OCI-LY1 (cell line): ENCODE measurements at regions not wholly inside any gene's neighbourhood (a gene's known extent, or its start where the extent isn't known, plus 50 kb on each side); places are given as distances from the start of the nearest gene placed in this dataset.

ENCODE experiments used
- H2AFZ ChIP-seq: fragments of 200-600 bp; sonication (generic), shearing (Covaris generic); 2 replicates; pipeline ENCODE4 v1.6.0; 2014; ENCODE audit warnings: antibody characterized with exemption, mild to moderate bottlenecking, low read length
- H3F3A ChIP-seq: fragments of 200-600 bp; sonication (generic), shearing (Covaris generic); 2 replicates; pipeline ENCODE4 v1.6.0; 2014; ENCODE audit warnings: mild to moderate bottlenecking, antibody characterized with exemption, low read length, moderate library complexity; ENCODE audit not compliant: insufficient read depth
- H3K27ac ChIP-seq: fragments of 200-600 bp; sonication (generic); 2 replicates; pipeline ENCODE4 v1.5.1; 2014; ENCODE audit warnings: low read length, mixed run types, mild to moderate bottlenecking, low read depth; ENCODE audit not compliant: poor library complexity, severe bottlenecking
- H3K27me3 ChIP-seq: fragments of 200-600 bp; sonication (generic); 2 replicates; pipeline ENCODE4 v1.6.0; 2014; ENCODE audit warnings: antibody characterized with exemption, mild to moderate bottlenecking, low read length, moderate library complexity; ENCODE audit not compliant: insufficient read depth
- H3K36me3 ChIP-seq: fragments of 200-600 bp; sonication (generic); 2 replicates; pipeline ENCODE4 v1.6.1; 2014; ENCODE audit warnings: mild to moderate bottlenecking, antibody characterized with exemption, low read length, moderate library complexity, mixed read lengths; ENCODE audit not compliant: insufficient read depth
- H3K4me1 ChIP-seq: fragments of 200-600 bp; sonication (generic); 2 replicates; pipeline ENCODE4 v1.5.1; 2014; ENCODE audit warnings: mild to moderate bottlenecking, low read length, moderate library complexity; ENCODE audit not compliant: insufficient read depth, severe bottlenecking
- H3K4me2 ChIP-seq: fragments of 200-600 bp; sonication (generic), shearing (Covaris generic); 2 replicates; pipeline ENCODE4 v1.6.1; 2014; ENCODE audit warnings: low read length
- H3K4me3 ChIP-seq: fragments of 200-600 bp; sonication (generic); 2 replicates; pipeline ENCODE4 v1.5.1; 2014; ENCODE audit warnings: low read length, low read depth, mild to moderate bottlenecking, mixed read lengths; ENCODE audit not compliant: poor library complexity, severe bottlenecking
- H3K79me2 ChIP-seq: fragments of 200-600 bp; shearing (Covaris generic); 2 replicates; pipeline ENCODE4 v1.6.1; 2016; ENCODE audit warnings: mixed run types, low read length, mixed read lengths; ENCODE audit not compliant: insufficient read depth
- H3K9ac ChIP-seq: fragments of 200-600 bp; sonication (generic), shearing (Covaris generic); 2 replicates; pipeline ENCODE4 v1.6.1; 2014; ENCODE audit warnings: mild to moderate bottlenecking, low read length, mixed read lengths
- H3K9me2 ChIP-seq: fragments of 200-600 bp; sonication (generic), shearing (Covaris generic); 2 replicates; pipeline ENCODE4 v1.6.1; 2014; ENCODE audit warnings: low read depth, mild to moderate bottlenecking, low read length, mixed read lengths
- H3K9me3 ChIP-seq: fragments of 200-600 bp; shearing (Covaris generic); 2 replicates; pipeline ENCODE4 v1.6.1; 2014; ENCODE audit warnings: low read length, mixed read lengths
- H4K20me1 ChIP-seq: fragments of 200-600 bp; sonication (generic), shearing (Covaris generic); 2 replicates; pipeline ENCODE4 v1.6.0; 2016; ENCODE audit warnings: mild to moderate bottlenecking, low read length; ENCODE audit not compliant: insufficient read depth
- EZH2 ChIP-seq: fragments of 200-600 bp; sonication (generic), shearing (Covaris generic); IDR thresholded peaks from 2 replicates; pipeline ENCODE4 v1.8.0; 2017; ENCODE audit warnings: borderline replicate concordance, mixed run types, mild to moderate bottlenecking, antibody characterized with exemption, low read length, moderate library complexity, mixed read lengths
- TF ChIP-seq, protein P1 (sequence below): fragments of 200-600 bp; sonication (generic), shearing (Covaris generic); IDR thresholded peaks from 2 replicates; pipeline ENCODE4 v1.5.1; 2017; ENCODE audit warnings: mild to moderate bottlenecking, antibody characterized with exemption, low read length, moderate library complexity, mixed read lengths

DNA sequence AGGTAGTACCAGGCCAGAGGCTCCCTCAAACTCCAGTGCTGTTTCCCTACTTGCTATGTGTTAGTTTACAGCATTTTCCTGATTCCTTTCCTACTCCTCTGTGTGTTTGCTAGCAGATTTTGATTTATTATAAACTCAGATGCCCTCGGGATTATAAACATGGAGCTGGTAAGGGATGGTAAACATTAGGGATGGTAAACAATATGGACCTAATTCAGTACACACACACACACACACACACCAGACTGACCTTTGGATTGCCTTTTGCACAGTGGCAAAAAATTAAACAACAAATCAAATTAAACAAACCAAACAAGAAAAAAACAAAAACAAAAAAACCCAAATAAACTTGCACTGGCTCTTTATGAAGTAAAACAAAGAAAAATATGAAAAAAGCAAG lies 55.4 kb upstream of the ACVR1 start:
- H3F3A ChIP-seq: no peaks in the 10 kb centered on the region
- H3K36me3 ChIP-seq: no peaks in the 10 kb centered on the region
- H3K9me2 ChIP-seq: no peaks in the 10 kb centered on the region
- H2AFZ ChIP-seq: no peak overlapping the region
- H3K4me2 ChIP-seq: no peak overlapping the region
- no peaks in the 10 kb centered on the region for H4K20me1 ChIP-seq
- no peaks in the 10 kb centered on the region for H3K27me3 ChIP-seq
- H3K9me3 ChIP-seq: no peaks in the 10 kb centered on the region
- no peaks in the 10 kb centered on the region for H3K4me1 ChIP-seq
- no peak for TF ChIP-seq EZH2
- TF ChIP-seq, protein P1, sequence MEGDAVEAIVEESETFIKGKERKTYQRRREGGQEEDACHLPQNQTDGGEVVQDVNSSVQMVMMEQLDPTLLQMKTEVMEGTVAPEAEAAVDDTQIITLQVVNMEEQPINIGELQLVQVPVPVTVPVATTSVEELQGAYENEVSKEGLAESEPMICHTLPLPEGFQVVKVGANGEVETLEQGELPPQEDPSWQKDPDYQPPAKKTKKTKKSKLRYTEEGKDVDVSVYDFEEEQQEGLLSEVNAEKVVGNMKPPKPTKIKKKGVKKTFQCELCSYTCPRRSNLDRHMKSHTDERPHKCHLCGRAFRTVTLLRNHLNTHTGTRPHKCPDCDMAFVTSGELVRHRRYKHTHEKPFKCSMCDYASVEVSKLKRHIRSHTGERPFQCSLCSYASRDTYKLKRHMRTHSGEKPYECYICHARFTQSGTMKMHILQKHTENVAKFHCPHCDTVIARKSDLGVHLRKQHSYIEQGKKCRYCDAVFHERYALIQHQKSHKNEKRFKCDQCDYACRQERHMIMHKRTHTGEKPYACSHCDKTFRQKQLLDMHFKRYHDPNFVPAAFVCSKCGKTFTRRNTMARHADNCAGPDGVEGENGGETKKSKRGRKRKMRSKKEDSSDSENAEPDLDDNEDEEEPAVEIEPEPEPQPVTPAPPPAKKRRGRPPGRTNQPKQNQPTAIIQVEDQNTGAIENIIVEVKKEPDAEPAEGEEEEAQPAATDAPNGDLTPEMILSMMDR: no peak
- H3K4me3 ChIP-seq: no peak overlapping the region
- H3K79me2 ChIP-seq: no peaks in the 10 kb centered on the region
- H3K9ac ChIP-seq: no peak overlapping the region
- H3K27ac ChIP-seq: no peak overlapping the region

DNA sequence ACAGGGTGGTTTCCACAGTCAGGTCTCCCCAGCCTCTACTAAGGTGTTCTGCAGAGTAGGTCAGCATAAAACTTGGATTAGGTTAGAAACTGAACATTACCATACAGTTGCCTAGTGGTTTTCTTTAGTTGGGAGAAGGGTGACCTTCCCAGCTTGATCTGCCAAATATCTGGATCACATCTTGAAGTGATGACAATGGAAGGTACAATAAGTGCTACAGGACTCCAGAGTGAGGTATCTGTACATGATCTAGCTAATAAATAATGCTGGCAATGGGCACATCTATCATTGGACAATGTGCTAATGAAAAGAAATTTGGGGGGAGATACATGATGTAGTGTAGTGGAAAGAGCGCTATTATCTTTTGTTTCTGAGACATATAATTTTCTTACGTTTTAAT lies 54.6 kb upstream of the ACVR1 start:
- H3F3A ChIP-seq: no peaks in the 10 kb centered on the region
- H3K9me3 ChIP-seq: no peaks in the 10 kb centered on the region
- TF ChIP-seq, protein P1: no peak
- TF ChIP-seq EZH2: no peak
- no peaks in the 10 kb centered on the region for H3K4me1 ChIP-seq
- H3K9me2 ChIP-seq: no peaks in the 10 kb centered on the region
- no peaks in the 10 kb centered on the region for H3K36me3 ChIP-seq
- H3K4me3 ChIP-seq: no peak overlapping the region
- H2AFZ ChIP-seq: no peak overlapping the region
- H3K9ac ChIP-seq: no peak overlapping the region
- H4K20me1 ChIP-seq: no peaks in the 10 kb centered on the region
- no peaks in the 10 kb centered on the region for H3K79me2 ChIP-seq
- no peaks in the 10 kb centered on the region for H3K27me3 ChIP-seq
- no peak overlapping the region for H3K27ac ChIP-seq
- H3K4me2 ChIP-seq: no peak overlapping the region

DNA sequence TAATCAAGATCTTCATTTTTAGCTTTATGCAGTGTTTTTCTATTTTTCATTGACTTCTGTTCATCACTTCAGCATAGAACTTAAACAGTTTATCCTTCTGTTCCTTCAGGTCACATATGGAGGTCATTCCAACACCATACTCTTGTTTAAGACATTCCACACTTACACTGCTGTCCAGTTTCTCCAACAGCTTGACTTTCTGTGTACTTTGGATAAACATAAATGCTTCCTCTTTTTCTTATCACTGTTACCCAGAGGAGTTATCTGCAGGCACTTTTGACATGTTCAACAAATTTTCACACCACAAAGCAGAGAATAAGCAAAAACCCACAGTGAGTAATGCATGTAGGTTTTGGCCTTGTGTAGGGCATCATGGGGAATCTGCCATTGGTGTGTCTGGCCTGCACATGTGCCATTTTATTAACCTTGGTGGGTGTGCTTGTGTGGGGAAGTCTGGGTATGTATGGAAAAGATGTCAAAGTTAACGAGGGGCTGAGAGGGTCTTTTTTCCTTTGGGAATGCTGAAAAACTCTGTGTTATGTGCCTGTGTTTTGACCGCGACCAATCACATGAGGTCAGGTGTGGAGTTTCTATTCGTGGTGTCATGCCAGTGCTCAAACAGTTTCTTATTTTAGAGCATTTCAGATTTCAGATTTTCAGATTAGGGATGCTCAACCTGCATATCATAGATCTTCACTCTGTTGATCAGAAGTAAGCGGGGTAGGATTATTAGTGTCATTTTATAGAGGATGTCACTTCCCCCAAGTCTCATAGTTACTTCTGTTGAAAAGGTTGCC lies 53.9 kb upstream of the ACVR1 start:
- Histone ChIP-seq H3K9me3 (no peaks in the 10 kb centered on the region), H4K20me1 (no peaks in the 10 kb centered on the region), H3K79me2 (no peaks in the 10 kb centered on the region), H3F3A (no peaks in the 10 kb centered on the region), H3K4me1 (no peaks in the 10 kb centered on the region), H3K27me3 (no peaks in the 10 kb centered on the region), H3K9ac (no peak overlapping the region), H2AFZ (no peak overlapping the region), H3K36me3 (no peaks in the 10 kb centered on the region), H3K4me3 (no peak overlapping the region), H3K9me2 (no peaks in the 10 kb centered on the region), H3K27ac (no peak overlapping the region), H3K4me2 (no peak overlapping the region)
- TF ChIP-seq, protein P1: no peak
- TF ChIP-seq EZH2: no peak
